ENCODE measurements at regions not wholly inside any gene's neighbourhood (a gene's known extent, or its start where the extent isn't known, plus 50 kb on each side); places are given as distances from the start of the nearest gene placed in this dataset.
"Not testable (repeated sequence)": the region's sequence is repeated elsewhere in the genome, so short reads cannot be mapped to it uniquely, and the experiment has no call there.

- DNase-seq (ENCODE audit: low read depth in 4 of 4, low spot score in 3 of 4) = not testable (repeated sequence)
These were observed 86.9 kb upstream of the FZD7 start for GRCh38 chr2:201946746-201947145.

- DNase-seq (ENCODE audit: low read depth in 4 of 4, low spot score in 3 of 4) = no peak
These were observed 86.4 kb upstream of the FZD7 start for GRCh38 chr2:201947287-201947686.

GRCh38 chr2:201949181-201949926 is 84.3 kb upstream of the FZD7 start:
- DNase-seq (ENCODE audit: low read depth in 4 of 4, low spot score in 3 of 4) = no peak

GRCh38 chr2:201949927-201950246 is 83.8 kb upstream of the FZD7 start:
- no peak for DNase-seq (ENCODE audit: low read depth in 4 of 4, low spot score in 3 of 4)

- DNase-seq (ENCODE audit: low read depth in 4 of 4, low spot score in 3 of 4) = no peak
These were observed 83.0 kb upstream of the FZD7 start for GRCh38 chr2:201950606-201951005.

- DNase-seq (ENCODE audit: low read depth in 4 of 4, low spot score in 3 of 4) = peak in 2 of 4 donors; percentile 62 to 65
These were observed 81.5 kb upstream of the FZD7 start for GRCh38 chr2:201952187-201952586.

GRCh38 chr2:201953396-201953795 is 80.3 kb upstream of the FZD7 start:
- no peak for DNase-seq (ENCODE audit: low read depth in 4 of 4, low spot score in 3 of 4)

- DNase-seq (ENCODE audit: low read depth in 4 of 4, low spot score in 3 of 4) = no peak
These were observed 79.8 kb upstream of the FZD7 start for GRCh38 chr2:201953880-201954279.

GRCh38 chr2:201955231-201955630 is 78.4 kb upstream of the FZD7 start:
- no peak for DNase-seq (ENCODE audit: low read depth in 4 of 4, low spot score in 3 of 4)

- DNase-seq (ENCODE audit: low read depth in 4 of 4, low spot score in 3 of 4) = no peak
These were observed 77.9 kb upstream of the FZD7 start for GRCh38 chr2:201955702-201956141.

- DNase-seq (ENCODE audit: low read depth in 4 of 4, low spot score in 3 of 4) = no peak
These were observed 77.3 kb upstream of the FZD7 start for GRCh38 chr2:201956361-201956760.

GRCh38 chr2:201957091-201957490 is 76.6 kb upstream of the FZD7 start:
- DNase-seq (ENCODE audit: low read depth in 4 of 4, low spot score in 3 of 4) = no peak

GRCh38 chr2:201959198-201959597 is 74.5 kb upstream of the FZD7 start:
- DNase-seq (ENCODE audit: low read depth in 4 of 4, low spot score in 3 of 4) = no peak

GRCh38 chr2:201959626-201960025 is 74.0 kb upstream of the FZD7 start:
- DNase-seq (ENCODE audit: low read depth in 4 of 4, low spot score in 3 of 4) = no peak

- no peak for DNase-seq (ENCODE audit: low read depth in 4 of 4, low spot score in 3 of 4)
These were observed 73.3 kb upstream of the FZD7 start for GRCh38 chr2:201960305-201960704.

GRCh38 chr2:201961401-201961800 is 72.3 kb upstream of the FZD7 start:
- no peak for DNase-seq (ENCODE audit: low read depth in 4 of 4, low spot score in 3 of 4)

GRCh38 chr2:201962774-201963562 is 70.7 kb upstream of the FZD7 start:
- DNase-seq (ENCODE audit: low read depth in 4 of 4, low spot score in 3 of 4) = no peak

GRCh38 chr2:201964011-201964410 is 69.6 kb upstream of the FZD7 start:
- DNase-seq (ENCODE audit: low read depth in 4 of 4, low spot score in 3 of 4) = no peak

- no peak for DNase-seq (ENCODE audit: low read depth in 4 of 4, low spot score in 3 of 4)
These were observed 68.9 kb upstream of the FZD7 start for GRCh38 chr2:201964631-201965206.

GRCh38 chr2:201965550-201965949 is 68.1 kb upstream of the FZD7 start:
- DNase-seq (ENCODE audit: low read depth in 4 of 4, low spot score in 3 of 4) = no peak

GRCh38 chr2:201966691-201967438 is 66.8 kb upstream of the FZD7 start:
- DNase-seq (ENCODE audit: low read depth in 4 of 4, low spot score in 3 of 4) = no peak
